Activated CD8-positive, alpha-beta memory T cell treated with anti-CD3 and anti-CD28 coated beads, Interleukin-2, amount 50 U/mL, for 48 hours (primary cell): ENCODE measurements at regions not wholly inside any gene's neighbourhood (a gene's known extent, or its start where the extent isn't known, plus 50 kb on each side); places are given as distances from the start of the nearest gene placed in this dataset.

Experiments
- DNase-seq: peaks from one replicate; pipeline ENCODE4 v3.0.0-alpha.2; 2020

DNA sequence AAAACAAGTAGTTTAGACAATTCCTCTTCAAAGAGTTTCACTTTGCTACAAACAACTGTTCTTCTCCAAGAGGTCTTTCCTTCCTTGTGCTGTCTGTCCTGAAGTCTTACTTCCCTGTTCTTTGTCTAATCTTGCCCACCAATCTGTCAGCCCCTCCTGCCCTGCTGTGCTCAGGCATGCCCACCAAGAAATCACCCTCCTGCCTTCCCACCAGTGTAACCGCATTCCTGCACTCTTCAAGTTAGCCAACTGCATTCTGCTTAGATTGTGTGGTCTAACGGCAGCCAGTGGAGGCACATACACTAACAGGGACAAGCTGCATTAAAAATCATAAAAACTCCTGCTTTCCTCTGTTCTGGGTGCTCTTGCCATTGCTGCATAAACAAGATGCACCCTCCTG is 215.9 kb upstream of the RBMY1B start:
- DNase-seq, result no peak

DNA sequence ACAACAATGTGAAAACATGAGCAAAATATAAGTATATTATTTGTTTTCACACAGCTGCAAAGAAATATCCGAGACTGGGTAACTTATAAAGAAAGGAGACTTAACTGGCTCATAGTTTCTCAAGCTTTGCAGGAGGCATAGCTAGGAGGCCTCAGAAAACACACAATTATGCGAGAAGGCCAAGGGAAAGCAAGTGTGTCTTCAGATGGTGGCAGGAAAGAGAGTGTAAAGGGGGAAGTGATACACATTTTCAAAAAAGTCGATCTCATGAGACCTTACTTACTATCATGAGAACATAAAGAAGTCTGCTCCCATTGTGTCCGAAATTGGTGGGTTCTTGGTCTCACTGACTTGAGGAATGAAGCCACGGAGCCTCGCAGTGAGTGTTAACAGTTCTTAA is 208.9 kb upstream of the RBMY1B start:
- DNase-seq, result no peak

DNA sequence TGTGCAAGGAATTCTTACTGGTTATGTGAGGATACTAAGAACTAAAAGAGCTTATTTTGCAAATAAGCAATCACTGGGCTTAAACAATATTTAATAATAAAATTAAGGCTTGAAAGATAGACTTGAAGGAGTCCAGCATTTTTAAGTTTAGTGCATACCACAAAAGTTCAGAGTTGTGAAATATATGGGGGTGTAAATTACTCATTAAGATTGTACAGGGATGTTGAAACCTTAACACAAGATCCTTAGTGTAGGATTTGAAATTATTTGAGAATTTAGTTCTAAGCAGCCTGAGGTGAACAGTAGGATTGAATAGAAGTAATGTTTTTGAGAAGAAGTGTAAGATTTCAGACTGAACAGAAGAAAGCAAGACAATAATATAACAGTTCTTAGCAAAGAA is 195.8 kb upstream of the RBMY1B start:
- no peak for DNase-seq
